Panc1 (cell line): ENCODE measurements at regions not wholly inside any gene's neighbourhood (a gene's known extent, or its start where the extent isn't known, plus 50 kb on each side); places are given as distances from the start of the nearest gene placed in this dataset.
"Not testable (repeated sequence)": the region's sequence is repeated elsewhere in the genome, so short reads cannot be mapped to it uniquely, and the experiment has no call there.

Experiments
- ATAC-seq: fragments of 200-7000 bp; cut with Tn5 transposase; 2 replicates; pipeline ENCODE4 v1.9.1; 2020; ENCODE audit warnings: mild to moderate bottlenecking, moderate library complexity
- BruUV-seq: library from RNA; stranded (reverse); fragments of 400-500 nt; replicated peaks from 2 replicates; lab custom pipeline; 2021; lab: Mats Ljungman, UMichigan
- CTCF ChIA-PET: fragments of 300-600 bp; sonication (Branson Sonifier 250); formaldehyde crosslinking; loops from one replicate; lab custom pipeline; 2022; ENCODE audit warnings: antibody characterized with exemption; lab: Charles Lee
- POLR2A ChIA-PET: fragments of 300-600 bp; sonication (Branson Sonifier 250); formaldehyde crosslinking; loops from one replicate; lab custom pipeline; 2022; ENCODE audit warnings: antibody characterized with exemption; lab: Charles Lee
- DNase-seq: peaks from one replicate; pipeline ENCODE4 v3.0.0-alpha.2; 2010; ENCODE audit warnings: low read depth, low spot score
- H3K27ac ChIP-seq: 2 replicates; pipeline ENCODE4 v1.5.1; 2011; ENCODE audit warnings: mild to moderate bottlenecking, low read length, inconsistent platforms
- H3K27me3 ChIP-seq: fragments of 200-500 bp; sonication (Bioruptor generic); 2 replicates; pipeline ENCODE4 v1.6.0; 2014; ENCODE audit warnings: low read length, inconsistent platforms; ENCODE audit not compliant: control insufficient read depth, insufficient read depth
- H3K36me3 ChIP-seq: fragments of 200-500 bp; sonication (Bioruptor generic); 2 replicates; pipeline ENCODE4 v1.5.1; 2014; ENCODE audit warnings: inconsistent platforms, mild to moderate bottlenecking, low read length, moderate library complexity; ENCODE audit not compliant: control insufficient read depth, insufficient read depth
- H3K4me1 ChIP-seq: 2 replicates; pipeline ENCODE4 v1.5.1; 2011; ENCODE audit warnings: inconsistent platforms, mild to moderate bottlenecking, low read length, moderate library complexity; ENCODE audit not compliant: control insufficient read depth, insufficient read depth
- H3K4me3 ChIP-seq, 2 experiments: 2 replicates each; pipeline ENCODE4 v1.5.1; 2011 to 2012; ENCODE audit warnings: low read depth in 2 of 2, low read length in 2 of 2, mild to moderate bottlenecking in 2 of 2, inconsistent platforms in 1 of 2, moderate library complexity in 1 of 2
- H3K9me3 ChIP-seq: fragments of 200-500 bp; sonication (Bioruptor generic); 2 replicates; pipeline ENCODE4 v1.5.1; 2014; ENCODE audit warnings: low read depth, mild to moderate bottlenecking, inconsistent platforms, low read length, moderate library complexity; ENCODE audit not compliant: control insufficient read depth, insufficient read depth
- POLR2AphosphoS5 ChIP-seq: IDR thresholded peaks from 2 replicates; pipeline ENCODE4 v1.6.1; 2012; ENCODE audit warnings: mild to moderate bottlenecking, low read depth, low read length, moderate library complexity
- REST ChIP-seq, 2 experiments: IDR thresholded peaks; 2 replicates each; pipeline ENCODE4 v1.6.1; 2011 to 2012; ENCODE audit warnings: low read depth in 2 of 2, control low read depth in 1 of 2, low read length in 1 of 2, mild to moderate bottlenecking in 1 of 2, moderate library complexity in 1 of 2; ENCODE audit not compliant: insufficient read depth in 1 of 2
- SIN3A ChIP-seq: IDR thresholded peaks from 2 replicates; pipeline ENCODE4 v1.6.1; 2012; ENCODE audit warnings: low read depth, mild to moderate bottlenecking, low read length, moderate library complexity, borderline replicate concordance; ENCODE audit not compliant: insufficient read depth
- TCF7L2 ChIP-seq: IDR thresholded peaks from 2 replicates; pipeline ENCODE4 v1.6.1; 2011; ENCODE audit warnings: mild to moderate bottlenecking, low read depth, low read length, inconsistent platforms
- in situ Hi-C: cut with HindIII; loops from 2 replicates; pipeline ENCODE4 v1.10.0; 2016; ENCODE audit warnings: low sequenced_read_pairs, low pct_unique_long_range_greater_than_20kb
- intact Hi-C: fragments of 100-400 bp; cut with micrococcal nuclease; formaldehyde crosslinking; loops from one replicate; pipeline ENCODE4 v1.10.0; 2022; ENCODE audit not compliant: unreplicated experiment
- TF ChIP-seq, protein P1 (sequence below): fragments of 450-650 bp; IDR thresholded peaks from 2 replicates; pipeline ENCODE4 v1.5.1; 2017; ENCODE audit warnings: mild to moderate bottlenecking

- no peak overlapping the region for H3K27ac ChIP-seq
- H3K9me3 ChIP-seq = no peaks in the 10 kb centered on the region; the same call in 1 of the 2 replicates
- POLR2A ChIA-PET = no interaction called here
- no peak for DNase-seq
- CTCF ChIA-PET = no interaction called here
- in situ Hi-C loops (no loop called here), intact Hi-C loops (no loop called here)
- TF ChIP-seq TCF7L2 = no peak
- TF ChIP-seq, protein P1, sequence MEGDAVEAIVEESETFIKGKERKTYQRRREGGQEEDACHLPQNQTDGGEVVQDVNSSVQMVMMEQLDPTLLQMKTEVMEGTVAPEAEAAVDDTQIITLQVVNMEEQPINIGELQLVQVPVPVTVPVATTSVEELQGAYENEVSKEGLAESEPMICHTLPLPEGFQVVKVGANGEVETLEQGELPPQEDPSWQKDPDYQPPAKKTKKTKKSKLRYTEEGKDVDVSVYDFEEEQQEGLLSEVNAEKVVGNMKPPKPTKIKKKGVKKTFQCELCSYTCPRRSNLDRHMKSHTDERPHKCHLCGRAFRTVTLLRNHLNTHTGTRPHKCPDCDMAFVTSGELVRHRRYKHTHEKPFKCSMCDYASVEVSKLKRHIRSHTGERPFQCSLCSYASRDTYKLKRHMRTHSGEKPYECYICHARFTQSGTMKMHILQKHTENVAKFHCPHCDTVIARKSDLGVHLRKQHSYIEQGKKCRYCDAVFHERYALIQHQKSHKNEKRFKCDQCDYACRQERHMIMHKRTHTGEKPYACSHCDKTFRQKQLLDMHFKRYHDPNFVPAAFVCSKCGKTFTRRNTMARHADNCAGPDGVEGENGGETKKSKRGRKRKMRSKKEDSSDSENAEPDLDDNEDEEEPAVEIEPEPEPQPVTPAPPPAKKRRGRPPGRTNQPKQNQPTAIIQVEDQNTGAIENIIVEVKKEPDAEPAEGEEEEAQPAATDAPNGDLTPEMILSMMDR = no peak
- TF ChIP-seq SIN3A = no peak
- TF ChIP-seq REST (IDR thresholded peaks at IDR 0.05; ENCODE audit: insufficient read depth in 1 of 2, low read depth in 2 of 2, low read length in 1 of 2) = no peak
- TF ChIP-seq POLR2AphosphoS5 = no peak
- H3K4me3 ChIP-seq = no peak overlapping the region
- ATAC-seq = no peak
- no peaks in the 10 kb centered on the region for H3K27me3 ChIP-seq
- H3K36me3 ChIP-seq = no peaks in the 10 kb centered on the region
- no peaks in the 10 kb centered on the region for H3K4me1 ChIP-seq
- BruUV-seq = no TSS peak
Measured at GRCh38 chr7:89849052-89849451, 305.2 kb upstream of the STEAP1 start.

DNA sequence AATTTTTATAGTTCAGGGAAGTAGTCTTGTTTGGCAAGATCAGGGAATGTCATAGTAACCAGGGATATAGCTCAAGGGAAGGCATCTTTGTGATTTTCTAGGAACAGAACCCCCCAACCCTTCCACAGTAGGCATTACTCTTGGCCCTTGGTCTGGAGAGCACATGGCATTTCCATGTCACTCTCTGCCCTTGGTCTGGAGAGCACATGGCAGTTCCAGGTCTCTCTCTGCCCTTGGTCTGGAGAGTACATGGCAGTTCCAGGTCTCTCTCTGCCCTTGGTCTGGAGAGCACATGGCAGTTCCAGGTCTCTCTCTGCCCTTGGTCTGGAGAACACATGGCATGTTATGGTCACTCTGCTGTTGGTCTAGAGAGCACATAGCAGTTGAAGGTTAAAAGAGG, 297.2 kb upstream of the STEAP1 start:
- H3K9me3 ChIP-seq, in situ Hi-C loops, H3K36me3 ChIP-seq, H3K4me3 ChIP-seq, DNase-seq, H3K27ac ChIP-seq, BruUV-seq, CTCF ChIA-PET, POLR2A ChIA-PET, H3K4me1 ChIP-seq, ATAC-seq, intact Hi-C loops, H3K27me3 ChIP-seq: not testable (repeated sequence)

DNA sequence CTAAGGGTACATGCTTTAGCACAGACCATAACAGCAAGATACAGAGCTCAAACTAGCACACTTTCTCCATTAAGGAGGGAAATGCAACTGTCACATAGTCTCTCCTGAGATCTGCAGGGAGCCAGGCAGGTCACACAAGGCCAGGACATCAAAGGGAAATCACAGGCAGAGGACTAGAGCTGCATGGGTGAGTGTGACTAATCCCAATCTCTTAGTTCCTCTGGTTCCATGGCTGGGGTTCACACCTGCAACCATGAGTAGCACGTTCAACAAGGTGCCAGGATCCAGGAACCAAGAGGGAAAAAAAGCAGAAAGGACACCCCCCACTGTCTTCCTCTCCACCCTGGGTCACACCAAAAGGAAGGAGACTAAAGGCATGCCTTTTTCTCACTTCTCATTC, 296.5 kb upstream of the STEAP1 start:
- BruUV-seq = no TSS peak

More for the DNA sequence above, 296.5 kb upstream of the STEAP1 start:
- TF ChIP-seq POLR2AphosphoS5 (no peak), SIN3A (no peak), REST (IDR thresholded peaks at IDR 0.05; ENCODE audit: insufficient read depth in 1 of 2, low read depth in 2 of 2, low read length in 1 of 2) (no peak), TCF7L2 (no peak)
- TF ChIP-seq, protein P1 = no peak
- Histone ChIP-seq H3K4me1 (no peaks in the 10 kb centered on the region), H3K27ac (no peak overlapping the region), H3K27me3 (no peaks in the 10 kb centered on the region), H3K9me3 (peaks cover 3% of the 10 kb centered on the region; the same call in 1 of the 2 replicates), H3K4me3 (no peak overlapping the region), H3K36me3 (no peaks in the 10 kb centered on the region)
- DNase-seq (no peak), ATAC-seq (no peak)
- in situ Hi-C loops = no loop called here
- ChIA-PET POLR2A (no interaction called here), CTCF (no interaction called here)
- intact Hi-C loops = no loop called here
